GM19438 (cell line): ENCODE measurements at regions not wholly inside any gene's neighbourhood (a gene's known extent, or its start where the extent isn't known, plus 50 kb on each side); places are given as distances from the start of the nearest gene placed in this dataset.
"Not testable (repeated sequence)": the region's sequence is repeated elsewhere in the genome, so short reads cannot be mapped to it uniquely, and the experiment has no call there.

Source experiments
- ATAC-seq: cut with Tn5 transposase; IDR thresholded peaks from one replicate; pipeline ENCODE4 v1.9.1; 2021; ENCODE audit warnings: low read depth; ENCODE audit not compliant: unreplicated experiment

- ATAC-seq = no peak
Measured at GRCh38 chr20:26135325-26136110, 438.9 kb upstream of the ZNF337 start.

GRCh38 chr20:26134606-26135005, 438.0 kb upstream of the ZNF337 start:
- ATAC-seq = no peak

- ATAC-seq = not testable (repeated sequence)
Measured at GRCh38 chr20:26133794-26134193, 437.1 kb upstream of the ZNF337 start.

- not testable (repeated sequence) for ATAC-seq
Measured at GRCh38 chr20:26120920-26121319, 424.3 kb upstream of the ZNF337 start.

GRCh38 chr20:26094498-26094897, 397.8 kb upstream of the ZNF337 start:
- ATAC-seq = not testable (repeated sequence)

- not testable (repeated sequence) for ATAC-seq
Measured at GRCh38 chr20:26091921-26092320, 395.3 kb upstream of the ZNF337 start.

- ATAC-seq = not testable (repeated sequence)
Measured at GRCh38 chr20:26086195-26086594, 389.5 kb upstream of the ZNF337 start.

- ATAC-seq = not testable (repeated sequence)
Measured at GRCh38 chr20:26073972-26074371, 377.3 kb upstream of the ZNF337 start.

- not testable (repeated sequence) for ATAC-seq
Measured at GRCh38 chr20:26059324-26059723, 362.7 kb upstream of the ZNF337 start.

GRCh38 chr20:26058446-26058845, 361.8 kb upstream of the ZNF337 start:
- ATAC-seq = not testable (repeated sequence)

GRCh38 chr20:26057135-26057752, 360.6 kb upstream of the ZNF337 start:
- not testable (repeated sequence) for ATAC-seq

- ATAC-seq = not testable (repeated sequence)
Measured at GRCh38 chr20:26025792-26026191, 329.1 kb upstream of the ZNF337 start.

GRCh38 chr20:26010942-26011276, 314.3 kb upstream of the ZNF337 start:
- ATAC-seq = not testable (repeated sequence)

- not testable (repeated sequence) for ATAC-seq
Measured at GRCh38 chr20:26010224-26010941, 313.7 kb upstream of the ZNF337 start.

GRCh38 chr20:26009402-26010223, 313.0 kb upstream of the ZNF337 start:
- not testable (repeated sequence) for ATAC-seq

- ATAC-seq = not testable (repeated sequence)
Measured at GRCh38 chr20:26008026-26008425, 311.4 kb upstream of the ZNF337 start.

GRCh38 chr20:26006164-26006563, 309.5 kb upstream of the ZNF337 start:
- ATAC-seq = not testable (repeated sequence)

GRCh38 chr20:26003959-26004358, 307.3 kb upstream of the ZNF337 start:
- ATAC-seq = not testable (repeated sequence)

- ATAC-seq = not testable (repeated sequence)
Measured at GRCh38 chr20:25997367-25998038, 300.9 kb upstream of the ZNF337 start.

- ATAC-seq = no peak
Measured at GRCh38 chr20:25992146-25992545, 295.5 kb upstream of the ZNF337 start.
